HG03095 (cell line): ENCODE measurements at regions not wholly inside any gene's neighbourhood (a gene's known extent, or its start where the extent isn't known, plus 50 kb on each side); places are given as distances from the start of the nearest gene placed in this dataset.
"Not testable (repeated sequence)": the region's sequence is repeated elsewhere in the genome, so short reads cannot be mapped to it uniquely, and the experiment has no call there.

ENCODE experiments used
- ATAC-seq: cut with Tn5 transposase; IDR thresholded peaks from one replicate; pipeline ENCODE4 v1.9.1; 2021; ENCODE audit warnings: moderate library complexity; ENCODE audit not compliant: unreplicated experiment

GRCh38 chr4:27119239-27119638 lies 258.6 kb downstream of the STIM2 start:
- no peak for ATAC-seq

- no peak for ATAC-seq
Measured at GRCh38 chr4:27121830-27122229, 261.2 kb downstream of the STIM2 start.

DNA sequence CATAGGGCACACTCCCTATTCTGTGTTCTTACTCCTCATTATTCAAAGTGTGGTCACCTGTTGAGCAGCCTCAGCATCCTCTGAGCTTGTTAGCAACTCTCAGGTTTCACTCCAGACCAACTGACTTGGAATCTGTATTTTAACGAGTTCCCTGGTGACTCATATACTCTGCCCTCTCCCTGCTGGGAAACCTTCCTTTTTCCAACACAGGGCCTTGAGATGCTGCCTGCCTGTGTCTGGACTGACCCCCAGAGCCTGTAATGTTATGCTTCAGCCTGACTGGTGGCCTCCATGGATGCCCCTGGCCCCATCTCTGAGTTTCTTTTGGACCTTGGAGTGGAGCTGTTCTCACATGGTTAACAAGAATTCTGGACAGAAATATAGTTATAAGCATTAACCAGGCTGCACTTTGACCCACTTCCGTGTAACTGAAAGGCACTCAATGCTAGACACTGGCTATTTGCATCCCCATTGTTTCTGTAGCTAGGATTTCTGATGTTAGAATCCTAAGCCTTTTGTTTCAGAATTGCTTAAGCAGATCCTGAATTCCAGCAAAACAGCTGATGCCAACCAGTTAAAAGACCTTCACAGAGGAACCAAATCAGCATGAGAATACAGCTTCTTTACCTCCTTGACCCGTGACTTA lies 262.6 kb downstream of the STIM2 start:
- no peak for ATAC-seq

DNA sequence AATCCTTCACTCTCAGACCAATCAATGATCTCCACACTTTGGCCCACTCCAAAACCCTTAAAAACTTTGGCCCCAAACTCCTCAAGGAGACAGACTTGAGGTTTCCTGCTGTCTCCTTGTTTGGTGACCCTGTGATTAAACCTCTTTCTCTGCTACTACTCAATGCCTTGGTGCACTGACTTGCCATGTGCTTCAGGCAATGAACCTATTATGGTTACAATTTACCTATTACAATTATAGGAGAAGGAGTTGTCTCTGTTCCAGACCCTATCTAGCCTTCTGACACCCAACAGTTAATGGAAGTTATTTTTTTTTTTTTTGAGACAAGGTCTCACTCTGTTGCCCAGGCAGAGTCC lies 263.1 kb downstream of the STIM2 start:
- ATAC-seq, result no peak

DNA sequence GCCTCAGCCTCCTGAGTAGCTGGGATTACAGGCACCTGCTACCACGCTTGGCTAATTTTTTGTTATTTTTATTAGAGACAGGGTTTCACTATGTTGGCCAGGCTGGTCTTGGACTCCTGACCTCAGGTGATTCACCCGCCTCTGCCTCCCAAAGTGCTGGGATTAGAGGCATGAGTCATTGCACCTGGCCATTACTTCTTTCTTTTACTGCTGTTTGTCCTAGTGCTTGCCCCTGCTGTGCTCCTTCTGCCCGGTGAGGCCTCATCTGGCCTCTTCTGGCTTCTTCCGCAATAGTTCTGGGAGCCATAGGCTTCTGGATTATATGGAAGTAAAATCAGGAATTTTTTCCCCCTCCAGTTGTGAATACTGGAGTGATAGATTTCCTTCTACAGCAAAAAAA lies 266.3 kb downstream of the STIM2 start:
- ATAC-seq, result not testable (repeated sequence)

- no peak for ATAC-seq
Measured at GRCh38 chr4:27128443-27128842, 267.8 kb downstream of the STIM2 start.

GRCh38 chr4:27129871-27130366 lies 269.3 kb downstream of the STIM2 start:
- ATAC-seq, result no peak

GRCh38 chr4:27132497-27132896 lies 271.9 kb downstream of the STIM2 start:
- no peak for ATAC-seq

DNA sequence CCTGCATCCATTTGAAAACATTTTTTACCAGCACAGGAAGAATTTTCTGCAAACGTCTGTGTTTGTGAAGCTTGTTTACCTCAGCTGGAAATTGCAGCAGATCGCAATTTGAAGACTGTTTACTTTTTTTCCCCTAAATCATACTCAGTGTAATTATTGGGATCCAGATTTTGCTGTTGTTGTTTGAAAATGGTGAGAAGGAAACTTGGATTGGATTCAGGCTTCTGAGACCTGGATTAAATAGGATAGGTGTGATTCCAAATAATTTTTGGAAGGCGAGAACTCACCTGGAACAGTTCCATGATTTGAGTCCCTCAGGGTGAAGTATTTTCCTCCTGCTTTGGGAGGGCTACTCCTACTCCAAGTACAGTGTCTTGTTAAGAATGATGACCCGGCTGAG lies 279.8 kb downstream of the STIM2 start:
- no peak for ATAC-seq

- no peak for ATAC-seq
Measured at GRCh38 chr4:27141530-27141929, 280.9 kb downstream of the STIM2 start.

GRCh38 chr4:27142841-27143240 lies 282.2 kb downstream of the STIM2 start:
- no peak for ATAC-seq

- ATAC-seq, result no peak
Measured at GRCh38 chr4:27145597-27145996, 285.0 kb downstream of the STIM2 start.

DNA sequence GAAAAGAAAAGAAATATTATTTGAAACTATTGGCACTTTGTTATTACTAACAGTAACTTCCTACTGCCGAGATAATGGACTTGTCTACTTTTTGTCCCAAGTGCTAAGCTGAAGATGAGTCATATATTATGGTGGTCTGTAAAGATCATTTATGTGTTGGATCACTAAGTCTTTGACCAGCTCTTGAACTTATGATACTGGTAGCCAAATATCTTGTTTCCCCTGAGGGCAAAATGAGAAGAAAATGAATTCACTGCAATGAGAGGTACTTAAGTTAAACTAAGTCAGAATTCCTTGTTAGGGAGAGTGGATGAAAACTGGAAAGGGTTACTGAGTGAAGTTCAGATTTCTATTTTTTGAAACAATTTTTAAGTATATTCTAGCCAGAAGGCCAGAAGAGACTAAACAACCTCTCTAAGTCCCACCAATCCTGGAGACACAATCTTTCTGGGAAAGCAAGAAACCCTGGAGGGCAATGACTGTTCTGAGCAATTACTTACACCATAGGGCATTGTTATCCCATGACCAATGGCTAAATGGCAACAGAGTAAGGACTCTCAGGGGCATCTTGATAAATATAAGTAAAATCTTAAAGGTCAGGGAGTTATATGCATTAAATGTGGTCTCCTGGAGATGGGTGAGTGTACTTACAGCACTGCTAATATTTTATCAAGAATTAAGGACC lies 287.7 kb downstream of the STIM2 start:
- no peak for ATAC-seq

- ATAC-seq, result no peak
Measured at GRCh38 chr4:27149541-27150212, 289.0 kb downstream of the STIM2 start.

- ATAC-seq, result no peak
Measured at GRCh38 chr4:27152703-27153102, 292.1 kb downstream of the STIM2 start.

- ATAC-seq, result no peak
Measured at GRCh38 chr4:27154706-27155105, 294.1 kb downstream of the STIM2 start.

GRCh38 chr4:27161191-27161590 lies 300.6 kb downstream of the STIM2 start:
- ATAC-seq, result no peak

- no peak for ATAC-seq
Measured at GRCh38 chr4:27168783-27169182, 308.1 kb downstream of the STIM2 start.

- ATAC-seq, result no peak
Measured at GRCh38 chr4:27173280-27173679, 312.6 kb downstream of the STIM2 start.

GRCh38 chr4:27176400-27176799 lies 315.8 kb downstream of the STIM2 start:
- ATAC-seq, result no peak

GRCh38 chr4:27176881-27177280 lies 316.2 kb downstream of the STIM2 start:
- no peak for ATAC-seq

GRCh38 chr4:27178061-27178460 lies 317.4 kb downstream of the STIM2 start:
- no peak for ATAC-seq
